ENCODE measurements at regions not wholly inside any gene's neighbourhood (a gene's known extent, or its start where the extent isn't known, plus 50 kb on each side); places are given as distances from the start of the nearest gene placed in this dataset.

- TF ChIP-seq CTCF (conservative IDR thresholded peaks at IDR 0.05; ENCODE audit: low read length) (no peak), EZH2phosphoT487 (IDR thresholded peaks at IDR 0.05; ENCODE audit: borderline replicate concordance) (no peak)
Observed at GRCh38 chr6:121652726-121653623, 217.5 kb downstream of the GJA1 start.

Data from Loucy (cell line).